Loucy (cell line): ENCODE measurements at regions not wholly inside any gene's neighbourhood (a gene's known extent, or its start where the extent isn't known, plus 50 kb on each side); places are given as distances from the start of the nearest gene placed in this dataset.

Source experiments
- H2AFZ ChIP-seq: fragments of 200-600 bp; sonication (generic); 2 replicates; pipeline ENCODE4 v1.6.0; 2016; ENCODE audit warnings: antibody characterized with exemption, mild to moderate bottlenecking, low read length, moderate library complexity
- H3F3A ChIP-seq: fragments of 200-600 bp; 2 replicates; pipeline ENCODE4 v1.6.0; 2016; ENCODE audit warnings: antibody characterized with exemption, low read depth, mild to moderate bottlenecking
- H3K27me3 ChIP-seq: fragments of 200-600 bp; sonication (generic); 2 replicates; pipeline ENCODE4 v1.6.1; 2014; ENCODE audit warnings: low read length, mild to moderate bottlenecking; ENCODE audit not compliant: insufficient read depth, poor library complexity, severe bottlenecking
- H3K36me3 ChIP-seq: fragments of 200-600 bp; sonication (generic); 2 replicates; pipeline ENCODE4 v1.6.1; 2016; ENCODE audit warnings: low read length; ENCODE audit not compliant: insufficient read depth
- H3K4me1 ChIP-seq: fragments of 200-600 bp; sonication (generic); 2 replicates; pipeline ENCODE4 v1.5.1; 2014; ENCODE audit warnings: low read length, mild to moderate bottlenecking; ENCODE audit not compliant: insufficient read depth, poor library complexity, severe bottlenecking
- H3K4me2 ChIP-seq: fragments of 200-600 bp; sonication (generic); 2 replicates; pipeline ENCODE4 v1.6.0; 2014; ENCODE audit warnings: antibody characterized with exemption, low read length, low read depth, mild to moderate bottlenecking; ENCODE audit not compliant: poor library complexity, severe bottlenecking
- H3K4me3 ChIP-seq: fragments of 200-600 bp; sonication (generic); 2 replicates; pipeline ENCODE4 v1.5.1; 2014; ENCODE audit warnings: low read length, mild to moderate bottlenecking, mixed read lengths; ENCODE audit not compliant: poor library complexity, severe bottlenecking
- H3K79me2 ChIP-seq: fragments of 200-600 bp; sonication (generic); 2 replicates; pipeline ENCODE4 v1.6.1; 2014; ENCODE audit warnings: low read length; ENCODE audit not compliant: insufficient read depth
- H3K9ac ChIP-seq: fragments of 200-600 bp; sonication (generic); 2 replicates; pipeline ENCODE4 v1.6.0; 2014; ENCODE audit warnings: mild to moderate bottlenecking, low read depth, low read length, moderate library complexity; ENCODE audit not compliant: poor library complexity, severe bottlenecking
- H3K9me2 ChIP-seq: fragments of 200-600 bp; sonication (generic); replicated peaks from 2 replicates; pipeline ENCODE4 v1.6.1; 2016; ENCODE audit warnings: low read depth, low read length, mixed read lengths
- H3K9me3 ChIP-seq: fragments of 200-600 bp; sonication (generic); 2 replicates; pipeline ENCODE4 v1.6.1; 2014; ENCODE audit warnings: mild to moderate bottlenecking, antibody characterized with exemption, low read length, low read depth; ENCODE audit not compliant: insufficient read depth
- H4K20me1 ChIP-seq: fragments of 200-600 bp; sonication (generic); 2 replicates; pipeline ENCODE4 v1.6.0; 2014; ENCODE audit warnings: antibody characterized with exemption, low read length, mild to moderate bottlenecking; ENCODE audit not compliant: insufficient read depth, poor library complexity, severe bottlenecking
- EZH2phosphoT487 ChIP-seq: fragments of 200-600 bp; IDR thresholded peaks from 2 replicates; pipeline ENCODE4 v1.6.1; 2018; ENCODE audit warnings: antibody characterized with exemption, mild to moderate bottlenecking, moderate library complexity, borderline replicate concordance
- TF ChIP-seq, protein P1 (sequence below): fragments of 200-600 bp; sonication (generic); conservative IDR thresholded peaks from 2 replicates; pipeline ENCODE4 v1.5.1; 2014; ENCODE audit warnings: mild to moderate bottlenecking, antibody characterized with exemption, low read length

DNA sequence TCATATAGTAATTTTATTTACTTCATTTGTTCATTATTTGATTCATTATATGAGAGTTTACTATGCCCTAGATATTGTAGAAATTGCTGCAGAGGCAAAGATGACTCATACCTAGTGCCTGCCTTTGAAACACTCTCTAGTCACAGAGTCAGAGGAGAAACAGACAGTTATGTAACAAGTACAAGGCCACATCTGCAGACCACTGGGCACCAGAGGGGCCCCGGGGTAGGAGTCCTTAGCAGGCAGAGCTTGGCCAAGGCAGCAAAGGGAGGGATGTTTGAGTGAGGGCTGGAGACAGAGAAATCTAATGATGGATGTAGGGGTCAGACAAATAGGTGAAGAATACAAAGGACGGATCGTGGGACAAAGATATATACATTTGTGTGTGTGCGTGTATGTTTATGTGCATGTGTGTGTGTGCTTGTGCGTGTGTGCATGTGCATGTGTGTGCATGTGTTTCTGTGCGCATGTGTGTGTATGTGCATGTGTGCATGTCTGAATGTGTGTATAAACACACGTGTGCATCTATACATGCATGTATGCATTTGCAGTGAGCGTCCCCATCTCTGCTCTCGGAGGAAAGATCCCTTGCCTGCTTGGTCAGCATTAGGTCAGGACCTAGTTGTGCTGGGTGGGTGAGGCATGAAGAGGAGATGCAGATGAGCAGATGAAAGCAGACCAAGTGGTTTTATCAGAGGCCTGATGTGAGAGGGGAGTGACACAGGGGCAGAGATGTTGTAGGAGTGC lies 170.6 kb upstream of the MYT1L start:
- peaks cover 3% of the 10 kb centered on the region; the same call in 1 of the 2 replicates for H3K9me3 ChIP-seq
- no peak overlapping the region for H3K9ac ChIP-seq
- H3K9me2 ChIP-seq, result no peaks in the 10 kb centered on the region
- TF ChIP-seq, protein P1, sequence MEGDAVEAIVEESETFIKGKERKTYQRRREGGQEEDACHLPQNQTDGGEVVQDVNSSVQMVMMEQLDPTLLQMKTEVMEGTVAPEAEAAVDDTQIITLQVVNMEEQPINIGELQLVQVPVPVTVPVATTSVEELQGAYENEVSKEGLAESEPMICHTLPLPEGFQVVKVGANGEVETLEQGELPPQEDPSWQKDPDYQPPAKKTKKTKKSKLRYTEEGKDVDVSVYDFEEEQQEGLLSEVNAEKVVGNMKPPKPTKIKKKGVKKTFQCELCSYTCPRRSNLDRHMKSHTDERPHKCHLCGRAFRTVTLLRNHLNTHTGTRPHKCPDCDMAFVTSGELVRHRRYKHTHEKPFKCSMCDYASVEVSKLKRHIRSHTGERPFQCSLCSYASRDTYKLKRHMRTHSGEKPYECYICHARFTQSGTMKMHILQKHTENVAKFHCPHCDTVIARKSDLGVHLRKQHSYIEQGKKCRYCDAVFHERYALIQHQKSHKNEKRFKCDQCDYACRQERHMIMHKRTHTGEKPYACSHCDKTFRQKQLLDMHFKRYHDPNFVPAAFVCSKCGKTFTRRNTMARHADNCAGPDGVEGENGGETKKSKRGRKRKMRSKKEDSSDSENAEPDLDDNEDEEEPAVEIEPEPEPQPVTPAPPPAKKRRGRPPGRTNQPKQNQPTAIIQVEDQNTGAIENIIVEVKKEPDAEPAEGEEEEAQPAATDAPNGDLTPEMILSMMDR, result no peak
- TF ChIP-seq EZH2phosphoT487, result no peak
- no peaks in the 10 kb centered on the region for H3K4me1 ChIP-seq
- no peaks in the 10 kb centered on the region for H3K79me2 ChIP-seq
- no peak overlapping the region for H2AFZ ChIP-seq
- H3K4me3 ChIP-seq, result no peak overlapping the region
- H4K20me1 ChIP-seq, result no peaks in the 10 kb centered on the region
- no peaks in the 10 kb centered on the region for H3F3A ChIP-seq
- H3K4me2 ChIP-seq, result no peak overlapping the region
- H3K36me3 ChIP-seq, result no peaks in the 10 kb centered on the region
- H3K27me3 ChIP-seq, result no peaks in the 10 kb centered on the region

DNA sequence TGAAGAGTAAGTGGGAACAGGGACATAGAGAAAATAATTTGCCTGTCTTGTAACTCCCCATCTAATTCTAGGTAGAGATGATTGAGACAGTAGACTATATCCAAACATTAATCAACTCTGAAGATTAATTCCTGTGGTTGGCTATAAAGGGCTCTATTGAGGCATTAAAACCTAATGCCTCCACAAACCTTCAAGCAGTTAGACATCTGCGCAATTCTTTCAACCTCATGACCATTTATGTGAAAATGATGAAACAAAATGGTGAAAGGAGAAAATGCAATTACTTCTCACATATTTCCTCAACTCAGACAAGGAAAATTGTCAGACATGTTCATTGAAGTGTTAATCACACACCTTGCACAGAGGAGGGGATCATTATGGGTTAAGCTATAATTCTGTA lies 164.5 kb upstream of the MYT1L start:
- Histone ChIP-seq H3K9me2 (no peaks in the 10 kb centered on the region), H4K20me1 (no peaks in the 10 kb centered on the region), H2AFZ (no peak overlapping the region), H3K4me1 (no peaks in the 10 kb centered on the region), H3K4me2 (no peak overlapping the region), H3K4me3 (no peak overlapping the region), H3F3A (no peaks in the 10 kb centered on the region), H3K9ac (no peak overlapping the region), H3K36me3 (no peaks in the 10 kb centered on the region), H3K9me3 (no peaks in the 10 kb centered on the region), H3K79me2 (no peaks in the 10 kb centered on the region), H3K27me3 (no peaks in the 10 kb centered on the region)
- no peak for TF ChIP-seq EZH2phosphoT487
- TF ChIP-seq, protein P1, result no peak

DNA sequence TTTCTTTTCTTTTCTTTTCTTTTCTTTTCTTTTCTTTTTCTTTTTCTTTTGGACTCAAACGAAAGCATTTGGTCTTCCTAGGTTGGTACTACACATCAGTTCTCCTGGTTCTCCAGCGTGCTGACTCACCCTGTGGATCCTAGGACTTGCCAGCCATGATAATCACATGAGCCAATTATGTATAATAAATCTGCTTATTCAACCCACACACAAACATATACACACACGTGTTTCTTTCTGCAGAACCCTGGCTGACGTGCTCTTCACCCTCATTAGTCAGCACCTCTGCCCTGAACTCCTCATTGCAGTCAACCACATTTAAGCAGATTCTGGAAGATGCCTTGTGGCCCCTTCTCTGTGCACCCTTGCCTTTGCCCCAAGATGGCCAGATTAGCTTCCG lies 162.4 kb upstream of the MYT1L start:
- Histone ChIP-seq H3K27me3 (no peaks in the 10 kb centered on the region), H3K9me3 (no peaks in the 10 kb centered on the region), H3K4me1 (no peaks in the 10 kb centered on the region), H3K4me3 (no peak overlapping the region), H2AFZ (no peak overlapping the region), H4K20me1 (no peaks in the 10 kb centered on the region), H3K79me2 (no peaks in the 10 kb centered on the region), H3K9ac (no peak overlapping the region), H3K36me3 (no peaks in the 10 kb centered on the region), H3K9me2 (no peaks in the 10 kb centered on the region), H3K4me2 (no peak overlapping the region), H3F3A (no peaks in the 10 kb centered on the region)
- TF ChIP-seq, protein P1, result no peak
- TF ChIP-seq EZH2phosphoT487, result no peak
